ENCODE measurements at regions not wholly inside any gene's neighbourhood (a gene's known extent, or its start where the extent isn't known, plus 50 kb on each side); places are given as distances from the start of the nearest gene placed in this dataset.

DNA sequence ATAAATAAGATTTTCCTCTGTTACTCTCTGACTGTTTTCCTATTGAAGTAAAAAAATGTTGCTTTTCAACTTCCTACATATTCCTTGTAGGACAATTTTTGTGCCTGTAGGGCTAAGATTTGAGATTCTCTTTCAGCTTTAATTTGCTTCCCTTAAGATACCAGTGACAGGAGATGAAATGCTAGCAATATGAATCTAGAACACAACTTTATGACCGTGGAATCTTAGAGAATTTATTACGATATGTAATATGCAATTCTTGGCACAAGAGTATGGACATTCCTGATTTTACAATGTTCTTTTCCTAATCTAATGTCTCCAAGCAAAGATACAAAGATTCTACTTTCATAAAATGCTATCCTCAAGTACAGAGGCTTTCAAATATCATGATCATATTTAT, 180.9 kb downstream of the KCNE4 start:
- TF ChIP-seq CTCF (IDR thresholded peaks at IDR 0.05) (no peak), POLR2A (IDR thresholded peaks at IDR 0.05) (no peak), EP300 (IDR thresholded peaks at IDR 0.05) (no peak)
